ENCODE measurements at regions not wholly inside any gene's neighbourhood (a gene's known extent, or its start where the extent isn't known, plus 50 kb on each side); places are given as distances from the start of the nearest gene placed in this dataset.

DNA sequence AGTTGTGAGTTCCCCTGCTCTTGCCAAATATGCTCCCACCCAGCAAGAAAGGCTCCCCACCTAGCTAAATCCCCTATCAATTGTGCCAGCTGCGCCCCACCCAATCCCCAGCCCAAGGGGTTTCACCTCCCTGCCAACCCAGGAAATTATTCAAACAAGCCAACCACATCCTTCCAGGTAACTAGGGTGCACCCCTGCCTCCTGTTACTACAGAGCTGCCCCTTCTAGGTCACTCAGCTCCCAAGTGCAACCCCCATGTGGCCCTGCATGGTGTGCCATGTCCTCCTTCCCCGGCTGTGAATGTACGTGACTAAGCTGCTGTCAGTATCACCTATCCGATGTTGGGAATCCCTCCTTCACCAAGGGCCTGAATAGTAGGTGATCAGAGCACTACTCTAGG lies 91.2 kb upstream of the LDAH start:
- TF ChIP-seq, protein P1, sequence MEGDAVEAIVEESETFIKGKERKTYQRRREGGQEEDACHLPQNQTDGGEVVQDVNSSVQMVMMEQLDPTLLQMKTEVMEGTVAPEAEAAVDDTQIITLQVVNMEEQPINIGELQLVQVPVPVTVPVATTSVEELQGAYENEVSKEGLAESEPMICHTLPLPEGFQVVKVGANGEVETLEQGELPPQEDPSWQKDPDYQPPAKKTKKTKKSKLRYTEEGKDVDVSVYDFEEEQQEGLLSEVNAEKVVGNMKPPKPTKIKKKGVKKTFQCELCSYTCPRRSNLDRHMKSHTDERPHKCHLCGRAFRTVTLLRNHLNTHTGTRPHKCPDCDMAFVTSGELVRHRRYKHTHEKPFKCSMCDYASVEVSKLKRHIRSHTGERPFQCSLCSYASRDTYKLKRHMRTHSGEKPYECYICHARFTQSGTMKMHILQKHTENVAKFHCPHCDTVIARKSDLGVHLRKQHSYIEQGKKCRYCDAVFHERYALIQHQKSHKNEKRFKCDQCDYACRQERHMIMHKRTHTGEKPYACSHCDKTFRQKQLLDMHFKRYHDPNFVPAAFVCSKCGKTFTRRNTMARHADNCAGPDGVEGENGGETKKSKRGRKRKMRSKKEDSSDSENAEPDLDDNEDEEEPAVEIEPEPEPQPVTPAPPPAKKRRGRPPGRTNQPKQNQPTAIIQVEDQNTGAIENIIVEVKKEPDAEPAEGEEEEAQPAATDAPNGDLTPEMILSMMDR (optimal IDR thresholded peaks at IDR 0.05 in 1 of 3, IDR thresholded peaks at IDR 0.05 in 1 of 3, conservative IDR thresholded peaks at IDR 0.05 in 1 of 3; ENCODE audit: extremely low read depth in 1 of 3, insufficient read depth in 2 of 3, low read length in 3 of 3), result no peak
- no peak for TF ChIP-seq EZH2 (IDR thresholded peaks at IDR 0.05; ENCODE audit: low read length)
